ENCODE measurements at regions not wholly inside any gene's neighbourhood (a gene's known extent, or its start where the extent isn't known, plus 50 kb on each side); places are given as distances from the start of the nearest gene placed in this dataset.
"Not testable (repeated sequence)": the region's sequence is repeated elsewhere in the genome, so short reads cannot be mapped to it uniquely, and the experiment has no call there.

DNA sequence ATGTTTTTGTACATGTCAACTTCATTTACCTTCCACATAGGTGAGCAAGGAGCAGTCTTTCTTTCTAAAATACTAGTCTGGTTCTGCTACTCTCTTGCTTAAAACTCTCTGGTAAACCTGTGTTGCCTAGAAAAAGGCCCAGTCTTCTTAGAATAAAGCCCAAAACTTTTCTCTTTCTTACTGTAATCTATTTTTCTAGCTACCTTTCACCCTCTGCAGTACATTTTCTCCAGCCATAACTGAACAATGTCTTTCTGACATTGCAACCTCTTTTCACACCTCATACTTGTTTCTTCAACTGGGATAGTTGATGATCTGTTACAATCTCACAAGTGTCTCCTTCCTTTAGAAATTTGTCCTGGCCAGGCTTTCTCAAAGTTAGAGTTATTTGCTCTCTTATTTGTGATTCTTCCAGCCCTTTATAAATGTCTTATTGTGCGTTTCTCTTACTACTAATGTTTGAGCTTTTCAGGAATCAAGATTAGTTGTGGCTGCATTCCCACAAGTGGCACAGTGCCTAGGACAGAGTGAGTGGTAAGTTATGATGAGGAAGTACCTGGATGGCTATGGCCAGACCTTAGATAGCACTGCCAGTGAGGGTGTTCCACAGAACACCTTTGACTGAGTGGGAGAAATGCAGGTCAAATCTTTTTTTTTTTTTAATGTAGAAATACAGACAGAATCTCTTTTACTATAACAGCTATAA lies 313.4 kb upstream of the SATB1 start:
- DNase-seq (ENCODE audit: low read depth in 2 of 2): no peak

DNA sequence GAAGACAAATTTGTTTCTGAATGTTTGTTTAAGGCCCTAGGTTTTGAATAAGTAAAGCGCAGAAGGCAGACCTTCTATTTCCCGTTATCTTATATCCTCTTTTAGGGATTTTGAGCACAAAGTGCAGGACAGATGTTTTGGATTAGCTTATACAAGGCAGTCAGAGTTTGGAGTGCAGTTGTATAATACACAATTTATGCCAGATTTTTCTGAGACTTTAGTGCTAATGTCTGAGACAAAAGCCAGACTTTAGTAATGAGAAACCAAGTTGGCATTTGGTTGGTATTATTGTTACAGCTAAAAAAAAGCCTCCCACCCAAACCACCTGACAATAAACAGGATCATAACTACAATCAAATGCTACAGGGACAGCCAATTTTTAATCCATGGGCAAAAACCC lies 309.9 kb upstream of the SATB1 start:
- DNase-seq (ENCODE audit: low read depth in 2 of 2): no peak

DNA sequence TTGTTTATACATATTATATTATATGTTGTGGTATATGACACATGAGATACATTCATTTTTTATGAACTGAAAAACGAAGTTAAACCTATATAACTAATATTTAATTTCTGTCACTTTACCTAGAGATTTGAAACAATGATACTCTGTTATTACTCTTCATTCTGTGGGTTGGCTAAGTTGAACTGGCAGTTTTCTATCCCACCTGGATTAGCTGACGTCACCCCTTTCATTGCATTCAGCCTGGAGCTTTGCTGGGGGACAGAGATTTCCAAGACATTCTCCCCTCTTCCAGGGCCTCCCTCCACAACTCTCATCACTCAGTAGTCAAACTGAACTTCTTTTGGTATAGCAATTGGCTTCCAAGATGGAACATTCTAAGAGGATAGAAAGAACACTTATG lies 309.2 kb upstream of the SATB1 start:
- DNase-seq (ENCODE audit: low read depth in 2 of 2): no peak

DNA sequence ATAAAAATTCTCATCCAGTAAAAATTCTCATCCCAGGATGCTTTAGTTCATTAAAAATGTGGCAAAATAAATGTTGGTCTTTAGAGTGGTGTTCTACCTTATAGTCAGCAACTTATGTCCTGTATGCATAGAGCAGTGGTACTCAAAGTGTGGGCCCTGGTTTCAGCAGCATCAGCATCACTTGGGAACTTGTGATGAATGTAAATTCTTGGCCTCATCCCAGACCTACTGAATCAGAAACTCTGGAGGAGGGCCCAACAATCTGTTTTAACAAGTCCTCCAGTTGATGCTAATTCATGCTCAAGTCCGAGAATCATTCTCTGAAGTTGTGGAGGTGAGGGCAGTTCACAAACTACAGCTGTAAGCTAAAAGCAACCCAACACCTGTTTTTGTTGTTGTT lies 307.3 kb upstream of the SATB1 start:
- DNase-seq (ENCODE audit: low read depth in 2 of 2): no peak

DNA sequence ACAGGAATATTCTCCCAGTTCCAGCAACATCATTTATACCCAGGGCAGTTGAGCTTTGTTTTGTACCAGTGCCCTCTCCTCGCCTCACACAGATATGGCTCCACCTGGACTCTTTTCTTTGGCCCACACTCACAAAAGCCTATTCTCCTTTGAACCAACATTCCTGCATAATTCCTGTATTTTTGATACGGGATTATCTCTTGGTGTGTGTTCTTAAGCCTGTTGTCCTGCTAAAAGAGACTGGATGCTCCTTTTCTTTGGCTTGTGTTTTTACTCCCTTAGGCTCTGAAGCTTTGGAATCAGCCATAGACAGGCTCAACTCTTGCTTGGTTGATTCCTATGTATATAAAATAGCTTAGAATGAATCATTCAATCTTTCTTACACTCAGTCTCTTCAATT lies 305.4 kb upstream of the SATB1 start:
- no peak for DNase-seq (ENCODE audit: low read depth in 2 of 2)

DNA sequence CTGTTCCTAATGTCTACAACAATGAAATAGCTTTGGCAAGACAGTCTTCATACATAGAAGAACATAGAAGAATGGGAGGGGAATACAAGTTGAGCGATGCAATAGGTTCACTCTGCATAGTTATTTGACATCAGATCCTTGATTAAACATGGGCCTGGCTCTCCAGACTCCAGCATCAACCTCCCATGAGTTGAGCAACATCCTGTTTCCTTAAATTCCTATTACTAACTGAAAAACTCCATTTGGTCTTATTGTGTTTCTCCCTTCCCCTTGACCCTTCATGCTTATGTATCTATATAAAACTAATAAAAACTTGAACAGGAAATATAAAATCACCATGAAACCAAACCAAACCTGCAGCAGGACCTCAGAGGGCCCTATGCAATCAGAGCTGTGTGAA lies 304.5 kb upstream of the SATB1 start:
- no peak for DNase-seq (ENCODE audit: low read depth in 2 of 2)

DNA sequence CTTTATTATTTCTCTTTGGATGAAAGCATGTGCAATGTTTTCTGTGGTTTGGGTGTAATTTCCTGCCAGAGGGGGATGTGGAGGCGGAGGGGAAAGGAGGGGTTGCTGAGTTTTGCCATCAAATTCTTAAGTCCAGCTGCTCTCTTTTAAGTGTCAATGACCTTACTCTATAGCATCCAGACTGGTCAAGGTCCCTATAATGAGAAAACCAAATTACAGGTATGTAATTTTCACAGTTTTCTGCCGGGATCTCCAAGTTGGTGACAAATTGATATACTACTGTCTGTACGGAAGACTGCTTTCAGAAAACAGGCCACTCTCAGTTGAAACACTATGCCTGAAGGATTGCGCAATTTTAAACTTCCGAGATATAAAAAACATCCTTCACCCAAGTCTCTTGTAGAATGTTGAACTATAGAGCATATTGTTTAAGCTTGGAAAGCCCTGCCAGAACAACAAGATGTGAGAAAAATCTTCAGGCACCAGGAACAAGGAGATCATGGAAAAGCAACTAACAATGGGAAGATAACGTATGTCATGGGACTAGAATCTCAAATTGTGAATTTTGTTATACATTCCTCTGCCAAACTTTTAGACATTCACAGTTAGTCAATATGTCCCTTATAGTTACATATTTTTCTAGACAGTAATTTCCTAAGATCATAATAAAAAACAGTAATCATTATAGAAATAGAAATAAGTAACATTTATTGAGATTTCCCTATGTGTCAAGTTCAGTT lies 300.7 kb upstream of the SATB1 start:
- DNase-seq (ENCODE audit: low read depth in 2 of 2): no peak

DNA sequence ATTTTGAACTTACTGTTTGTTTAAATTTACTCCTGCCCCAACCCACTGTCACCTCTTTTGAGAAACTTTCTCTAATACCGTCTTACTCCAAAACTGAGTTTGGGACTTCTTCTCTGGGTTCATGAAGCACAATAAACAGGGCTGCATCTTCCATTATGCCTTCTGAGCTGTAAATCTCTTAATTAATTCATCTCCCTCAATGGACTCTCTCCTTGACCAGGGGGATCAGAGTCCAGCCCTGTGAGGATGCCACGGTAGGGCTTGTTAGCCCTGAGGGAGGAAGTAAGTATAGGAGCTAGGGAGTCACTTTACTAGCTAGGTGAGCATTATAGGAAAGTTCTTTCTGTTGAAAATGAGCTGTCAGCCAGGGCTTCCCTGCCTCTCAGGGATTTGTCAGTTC lies 299.3 kb upstream of the SATB1 start:
- DNase-seq (ENCODE audit: low read depth in 2 of 2): no peak

DNA sequence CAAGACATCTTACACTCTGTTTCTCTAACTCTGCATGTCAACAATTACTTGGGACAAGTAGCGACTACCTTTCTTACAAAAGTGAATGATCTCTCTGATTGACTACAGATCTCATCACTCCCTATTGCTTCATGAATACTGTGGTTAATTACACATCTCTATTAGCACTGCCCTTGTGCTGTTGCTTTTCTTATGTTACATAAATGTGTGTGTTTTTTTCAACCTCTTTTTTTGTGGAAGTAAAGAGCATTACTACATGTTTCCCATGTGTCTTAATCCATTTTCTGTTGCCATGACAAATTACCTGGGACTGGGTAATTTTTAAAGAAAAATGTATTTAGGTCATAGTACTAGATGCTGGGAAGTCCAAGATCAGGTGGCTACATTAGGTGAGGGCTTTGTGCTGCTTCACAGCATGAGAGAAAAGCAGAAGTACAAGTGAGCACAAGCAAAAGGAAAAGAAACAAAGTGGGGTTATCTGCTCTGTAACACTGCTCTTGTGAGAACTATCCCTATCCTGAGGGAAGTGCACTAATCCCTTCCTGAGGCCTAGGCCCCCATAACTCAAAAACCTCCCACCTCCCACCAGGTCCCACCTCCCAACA lies 298.2 kb upstream of the SATB1 start:
- no peak for DNase-seq (ENCODE audit: low read depth in 2 of 2)

DNA sequence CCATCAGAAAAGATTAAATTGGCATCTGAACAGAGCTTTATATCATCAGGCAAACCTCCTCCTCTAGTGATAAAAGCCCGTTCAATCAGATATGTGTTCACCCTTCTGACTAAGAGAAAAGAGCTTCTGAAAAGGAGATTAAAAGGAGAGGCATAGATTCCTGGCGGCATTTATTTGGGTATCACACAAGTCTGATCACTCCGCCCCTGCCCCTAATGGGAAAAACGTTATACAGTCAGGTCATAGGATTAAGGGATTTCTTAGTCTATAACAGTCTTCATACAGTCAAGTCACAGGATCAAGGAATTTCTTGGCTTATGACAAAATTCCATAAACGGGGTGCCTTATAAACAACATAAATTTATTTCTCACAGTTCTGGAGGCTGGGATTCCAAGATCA lies 295.4 kb upstream of the SATB1 start:
- no peak for DNase-seq (ENCODE audit: low read depth in 2 of 2)

DNA sequence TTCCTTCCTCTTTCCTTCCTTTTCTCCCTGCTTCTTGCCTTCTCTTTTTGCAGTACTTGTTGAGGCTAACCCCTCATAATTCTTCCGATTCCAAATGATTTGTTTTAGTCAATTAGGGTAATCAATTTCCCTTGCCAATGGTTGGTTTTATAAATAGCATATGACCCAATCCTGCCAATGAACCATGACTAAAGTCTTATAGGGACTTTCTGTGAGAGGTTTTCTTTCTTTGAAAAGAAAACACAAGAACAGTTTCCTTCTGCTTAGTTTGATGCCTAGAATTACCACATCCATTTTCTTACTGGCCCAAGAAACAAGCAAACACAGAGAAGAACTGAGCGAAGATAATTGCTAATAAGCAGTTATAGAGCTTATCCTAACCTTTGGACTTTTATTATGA lies 292.5 kb upstream of the SATB1 start:
- no peak for DNase-seq (ENCODE audit: low read depth in 2 of 2)

DNA sequence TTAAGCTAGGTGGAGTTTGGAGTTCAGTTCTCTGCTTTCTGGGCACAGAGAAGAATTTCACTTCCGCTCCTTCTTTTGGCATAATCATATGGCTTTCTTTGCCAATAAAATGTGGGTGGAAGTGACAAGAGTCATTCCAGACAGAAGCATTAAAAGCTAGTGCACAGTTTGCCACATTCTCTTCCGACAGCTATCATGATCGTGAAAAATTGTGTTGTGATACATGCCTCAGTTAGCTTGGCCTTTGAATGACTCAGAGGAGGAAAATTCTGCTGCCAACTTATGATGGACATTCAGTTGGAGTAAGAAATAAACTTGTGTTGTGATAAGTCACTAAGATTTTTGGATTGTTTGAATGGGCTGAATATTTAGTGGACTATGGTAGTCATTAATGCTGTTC lies 291.7 kb upstream of the SATB1 start:
- no peak for DNase-seq (ENCODE audit: low read depth in 2 of 2)

DNA sequence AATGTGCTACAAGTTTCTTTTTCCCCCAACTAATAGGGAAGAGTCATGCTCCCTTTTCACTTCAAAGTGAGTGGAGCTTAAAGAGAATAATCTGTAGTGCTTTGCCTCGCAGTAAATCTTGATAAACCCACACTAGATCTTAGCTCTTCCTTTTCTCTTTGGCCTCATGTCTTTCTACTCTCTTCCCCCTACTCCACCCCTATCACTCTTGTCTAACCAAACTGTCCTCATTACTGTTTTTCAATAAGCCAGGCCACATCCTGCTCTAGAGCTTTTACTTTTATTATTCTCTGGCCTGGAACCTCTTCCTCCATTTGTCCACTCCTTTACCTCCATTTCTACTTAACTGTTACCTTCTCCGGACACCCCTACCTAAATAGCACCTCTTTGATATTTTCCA lies 291.0 kb upstream of the SATB1 start:
- no peak for DNase-seq (ENCODE audit: low read depth in 2 of 2)

DNA sequence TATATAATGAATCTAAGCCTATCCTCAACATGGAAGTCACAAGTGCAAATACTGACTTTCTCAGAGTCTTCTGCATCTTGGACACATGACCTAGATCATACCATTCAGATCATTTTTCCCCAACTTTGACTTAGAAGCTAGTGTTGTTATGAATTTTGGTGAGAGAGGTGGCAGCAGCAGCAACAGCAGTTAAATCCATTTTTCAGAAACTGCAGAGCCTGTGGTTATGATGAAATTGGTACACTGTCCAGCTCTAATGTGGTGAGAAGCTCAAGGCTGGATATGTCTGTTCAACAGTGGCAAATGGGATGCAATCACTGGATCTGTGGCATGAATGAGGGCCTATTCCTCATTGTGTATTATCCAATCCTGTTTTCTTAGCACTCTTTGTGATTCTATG lies 290.1 kb upstream of the SATB1 start:
- DNase-seq (ENCODE audit: low read depth in 2 of 2): no peak

DNA sequence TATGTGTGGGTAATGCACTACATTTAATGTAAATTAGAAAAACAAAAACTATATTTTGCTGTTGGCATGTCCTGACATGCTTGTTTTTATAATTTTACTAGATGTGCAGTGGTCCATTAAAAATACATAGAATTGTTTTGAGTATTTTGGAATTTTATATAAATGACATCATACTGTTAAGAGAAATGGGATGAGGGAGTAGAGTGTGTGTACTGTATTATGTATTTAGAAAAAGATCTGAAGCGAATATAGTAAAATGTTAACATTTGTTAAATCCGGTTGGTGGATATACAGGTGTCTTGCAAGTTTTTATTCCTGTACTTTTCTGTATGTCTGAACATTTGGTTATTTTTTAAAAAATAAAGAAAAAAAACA lies 288.4 kb upstream of the SATB1 start:
- DNase-seq (ENCODE audit: low read depth in 2 of 2): no peak

DNA sequence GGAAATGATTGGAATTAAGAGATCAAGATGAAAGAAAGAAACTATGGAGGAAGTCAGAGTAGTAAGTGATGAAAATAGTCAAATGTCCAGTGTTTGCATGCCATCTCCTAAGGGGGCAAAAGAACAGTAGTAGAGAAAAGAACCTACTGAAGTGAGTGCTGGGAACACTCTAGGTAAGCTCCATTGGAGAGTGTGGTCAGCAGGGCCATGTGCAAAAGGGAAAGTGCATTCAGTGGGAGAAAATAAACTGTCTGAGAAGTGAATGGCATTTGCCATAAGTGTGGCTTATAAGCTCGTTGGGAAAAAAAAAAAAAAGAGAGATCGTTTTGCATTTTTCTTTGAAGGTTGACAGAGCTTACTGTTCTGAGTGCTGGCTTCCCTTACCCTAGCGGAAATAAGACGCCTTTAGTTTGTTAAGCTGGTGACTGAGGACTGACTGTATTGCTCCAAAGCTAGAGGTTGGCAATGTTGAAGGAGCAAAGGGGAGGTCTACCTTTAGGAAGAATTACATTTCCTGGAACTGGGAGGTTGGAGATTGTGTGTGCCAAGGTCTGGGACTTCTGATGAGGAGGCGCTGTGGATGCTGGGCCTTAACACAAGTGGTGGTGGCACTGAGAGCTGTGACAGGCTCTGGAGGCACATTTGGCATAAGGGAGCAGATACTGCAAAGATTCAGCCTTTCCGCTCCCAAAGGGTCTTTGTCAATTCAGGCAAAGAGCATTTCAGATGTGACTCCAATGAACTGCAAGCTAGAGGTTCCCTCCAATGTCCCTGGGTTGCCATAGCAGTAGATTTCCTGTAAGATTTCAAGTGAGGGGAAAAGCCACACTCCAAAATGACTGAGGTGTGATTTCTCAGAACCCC lies 287.8 kb upstream of the SATB1 start:
- DNase-seq (ENCODE audit: low read depth in 2 of 2): peak in 1 of 2 donors; percentile 26

DNA sequence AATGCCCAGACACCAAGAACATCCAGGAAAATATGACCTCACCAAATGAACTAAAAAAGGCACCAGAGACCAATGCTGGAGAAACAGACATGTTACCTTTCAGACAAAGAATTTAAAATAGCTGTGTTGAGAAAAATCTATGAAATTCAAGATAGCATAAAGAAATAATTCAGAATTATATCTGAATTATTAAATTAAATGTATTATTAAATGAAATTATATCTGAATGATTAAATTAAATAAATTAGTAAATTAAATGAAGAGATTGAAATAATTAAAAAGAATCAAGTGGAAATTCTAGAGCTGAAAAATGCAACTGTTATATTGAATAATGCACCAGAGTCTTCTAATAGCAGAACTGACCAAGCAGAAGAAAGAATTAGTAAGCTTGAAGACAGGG lies 279.2 kb upstream of the SATB1 start:
- no peak for DNase-seq (ENCODE audit: low read depth in 2 of 2)

DNA sequence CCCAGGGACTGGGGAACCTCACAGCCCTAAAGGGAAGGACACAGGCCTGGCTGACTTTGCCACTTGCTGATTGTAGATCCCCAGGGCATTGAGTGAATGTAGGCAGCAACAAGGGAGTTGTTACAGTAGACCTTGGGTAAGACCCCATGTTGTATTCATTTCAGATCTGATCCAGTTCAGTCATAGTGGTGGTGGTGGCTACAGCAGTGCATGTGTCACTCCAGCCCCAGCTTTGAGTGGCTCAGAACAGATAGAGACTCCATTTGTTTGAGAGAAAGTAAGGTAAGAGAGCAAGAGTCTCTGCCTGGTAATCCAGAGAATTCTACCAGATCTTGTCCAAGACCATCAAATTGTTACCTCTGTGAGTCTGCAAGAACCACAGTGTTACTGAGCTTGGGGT lies 278.7 kb upstream of the SATB1 start:
- no peak for DNase-seq (ENCODE audit: low read depth in 2 of 2)

DNA sequence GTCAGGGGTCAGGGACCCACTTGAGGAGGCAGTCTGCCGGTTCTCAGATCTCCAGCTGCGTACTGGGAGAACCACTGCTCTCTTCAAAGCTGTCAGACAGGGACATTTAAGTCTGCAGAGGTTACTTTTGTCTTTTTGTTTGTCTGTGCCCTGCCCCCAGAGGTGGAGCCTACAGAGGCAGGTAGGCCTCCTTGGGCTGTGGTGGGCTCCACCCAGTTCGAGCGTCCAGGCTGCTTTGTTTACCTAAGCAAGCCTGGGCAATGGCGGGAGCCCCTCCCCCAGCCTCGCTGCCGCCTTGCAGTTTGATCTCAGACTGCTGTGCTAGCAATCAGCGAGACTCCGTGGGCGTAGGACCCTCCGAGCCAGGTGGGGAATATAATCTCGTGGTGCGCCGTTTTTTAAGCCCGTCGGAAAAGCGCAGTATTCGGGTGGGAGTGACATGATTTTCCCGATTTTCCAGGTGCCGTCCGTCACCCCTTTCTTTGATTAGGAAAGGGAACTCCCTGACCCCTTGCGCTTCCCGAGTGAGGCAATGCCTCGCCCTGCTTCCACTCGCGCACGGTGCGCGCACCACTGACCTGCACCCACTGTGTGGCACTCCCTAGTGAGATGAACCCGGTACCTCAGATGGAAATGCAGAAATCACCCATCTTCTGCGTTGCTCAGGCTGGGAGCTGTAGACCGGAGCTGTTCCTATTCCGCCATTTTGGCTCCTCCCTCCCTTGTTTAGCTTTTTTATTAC lies 268.6 kb upstream of the SATB1 start:
- DNase-seq (ENCODE audit: low read depth in 2 of 2): not testable (repeated sequence)

DNA sequence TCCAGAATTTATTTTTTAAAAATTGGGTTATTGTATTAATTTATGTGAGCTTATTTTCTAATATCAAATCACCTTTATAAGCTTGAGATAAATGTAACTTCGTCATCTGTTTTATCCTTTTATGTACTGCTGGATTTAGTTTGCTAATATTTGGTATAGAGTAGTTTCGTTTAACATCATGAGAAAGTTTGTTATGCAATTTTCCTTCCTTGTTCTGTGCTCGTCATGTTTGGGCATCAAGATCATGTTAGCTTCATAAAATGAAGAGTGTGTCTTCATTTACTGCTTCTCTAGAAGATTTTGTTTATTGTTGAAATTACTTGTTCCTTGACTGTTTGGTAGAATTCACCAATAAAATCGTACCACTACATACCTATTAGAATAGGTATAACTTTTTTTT lies 262.1 kb upstream of the SATB1 start:
- no peak for DNase-seq (ENCODE audit: low read depth in 2 of 2)

DNA sequence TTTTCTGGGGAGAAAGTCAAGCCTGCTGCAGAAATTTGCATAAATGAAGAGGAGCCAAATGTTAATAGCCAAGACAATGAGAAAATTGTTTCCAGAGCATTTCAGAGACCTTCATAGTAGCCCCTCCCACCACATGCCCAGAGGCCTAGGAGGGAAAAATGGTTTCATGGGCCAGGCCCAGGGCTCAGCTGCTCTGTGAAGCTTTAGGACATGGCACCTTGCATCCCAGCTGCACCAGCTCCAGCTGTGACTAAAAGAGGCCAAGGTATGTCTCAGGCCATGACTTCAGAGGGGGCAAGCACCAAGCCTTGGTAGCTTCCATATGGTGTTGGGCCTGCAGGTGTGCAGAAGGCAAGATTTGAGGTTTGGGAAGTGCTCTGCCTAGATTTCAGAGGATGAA lies 258.8 kb upstream of the SATB1 start:
- no peak for DNase-seq (ENCODE audit: low read depth in 2 of 2)
